Vagina (tissue), 2 donors: ENCODE measurements at regions not wholly inside any gene's neighbourhood (a gene's known extent, or its start where the extent isn't known, plus 50 kb on each side); places are given as distances from the start of the nearest gene placed in this dataset.

Source experiments
- POLR2A ChIP-seq, 2 donors: fragments of 450-650 bp; IDR thresholded peaks; one replicate each; pipeline ENCODE4 v1.6.1; 2017; ENCODE audit warnings: antibody characterized with exemption in 2 of 2, mild to moderate bottlenecking in 2 of 2, moderate library complexity in 2 of 2
- POLR2AphosphoS5 ChIP-seq, 2 donors: sonication (generic); formaldehyde crosslinking; IDR thresholded peaks; one replicate each; pipeline ENCODE4 v1.9.0; 2017; ENCODE audit warnings: antibody characterized with exemption in 2 of 2, mild to moderate bottlenecking in 2 of 2, low read depth in 1 of 2; ENCODE audit not compliant: insufficient read depth in 1 of 2
- TF ChIP-seq, protein P1 (sequence below), 3 experiments: fragments of 450-650 bp in 2 of 3; fragments of 200-600 bp in 1 of 3; sonication (generic) in 1 of 3; IDR thresholded peaks; one replicate each; pipeline ENCODE4 v1.5.1; 2017 to 2019; ENCODE audit warnings: antibody characterized with exemption in 3 of 3, mild to moderate bottlenecking in 2 of 3, moderate library complexity in 2 of 3

GRCh38 chr2:129067953-129068352, 749.3 kb upstream of the HS6ST1 start:
- TF ChIP-seq, protein P1, sequence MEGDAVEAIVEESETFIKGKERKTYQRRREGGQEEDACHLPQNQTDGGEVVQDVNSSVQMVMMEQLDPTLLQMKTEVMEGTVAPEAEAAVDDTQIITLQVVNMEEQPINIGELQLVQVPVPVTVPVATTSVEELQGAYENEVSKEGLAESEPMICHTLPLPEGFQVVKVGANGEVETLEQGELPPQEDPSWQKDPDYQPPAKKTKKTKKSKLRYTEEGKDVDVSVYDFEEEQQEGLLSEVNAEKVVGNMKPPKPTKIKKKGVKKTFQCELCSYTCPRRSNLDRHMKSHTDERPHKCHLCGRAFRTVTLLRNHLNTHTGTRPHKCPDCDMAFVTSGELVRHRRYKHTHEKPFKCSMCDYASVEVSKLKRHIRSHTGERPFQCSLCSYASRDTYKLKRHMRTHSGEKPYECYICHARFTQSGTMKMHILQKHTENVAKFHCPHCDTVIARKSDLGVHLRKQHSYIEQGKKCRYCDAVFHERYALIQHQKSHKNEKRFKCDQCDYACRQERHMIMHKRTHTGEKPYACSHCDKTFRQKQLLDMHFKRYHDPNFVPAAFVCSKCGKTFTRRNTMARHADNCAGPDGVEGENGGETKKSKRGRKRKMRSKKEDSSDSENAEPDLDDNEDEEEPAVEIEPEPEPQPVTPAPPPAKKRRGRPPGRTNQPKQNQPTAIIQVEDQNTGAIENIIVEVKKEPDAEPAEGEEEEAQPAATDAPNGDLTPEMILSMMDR (IDR thresholded peaks at IDR 0.05) = no peak
- TF ChIP-seq POLR2A (IDR thresholded peaks at IDR 0.05) (no peak), POLR2AphosphoS5 (IDR thresholded peaks at IDR 0.05; ENCODE audit: insufficient read depth in 1 of 2, low read depth in 1 of 2) (no peak)
